ENCODE measurements at regions not wholly inside any gene's neighbourhood (a gene's known extent, or its start where the extent isn't known, plus 50 kb on each side); places are given as distances from the start of the nearest gene placed in this dataset.

DNA sequence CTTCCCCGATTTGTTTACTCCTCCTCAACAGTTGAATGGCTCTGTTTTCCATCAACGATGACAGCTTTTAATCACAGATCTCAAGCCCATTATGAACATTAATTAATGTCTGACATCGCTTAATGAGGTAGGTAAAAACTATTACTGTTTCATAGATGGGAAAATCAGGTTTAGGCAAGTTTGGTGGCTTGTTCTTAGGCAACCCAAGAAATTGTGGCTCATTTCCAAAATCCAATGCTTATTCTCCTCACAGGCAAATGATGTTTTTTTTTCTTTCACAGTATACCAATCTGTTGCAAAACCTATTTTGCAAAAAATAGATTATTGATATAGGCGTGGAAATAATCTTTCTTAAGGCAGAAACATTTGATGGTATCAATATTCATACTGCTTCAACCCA lies 70.8 kb upstream of the CHD1 start:
- TF ChIP-seq, protein P1, sequence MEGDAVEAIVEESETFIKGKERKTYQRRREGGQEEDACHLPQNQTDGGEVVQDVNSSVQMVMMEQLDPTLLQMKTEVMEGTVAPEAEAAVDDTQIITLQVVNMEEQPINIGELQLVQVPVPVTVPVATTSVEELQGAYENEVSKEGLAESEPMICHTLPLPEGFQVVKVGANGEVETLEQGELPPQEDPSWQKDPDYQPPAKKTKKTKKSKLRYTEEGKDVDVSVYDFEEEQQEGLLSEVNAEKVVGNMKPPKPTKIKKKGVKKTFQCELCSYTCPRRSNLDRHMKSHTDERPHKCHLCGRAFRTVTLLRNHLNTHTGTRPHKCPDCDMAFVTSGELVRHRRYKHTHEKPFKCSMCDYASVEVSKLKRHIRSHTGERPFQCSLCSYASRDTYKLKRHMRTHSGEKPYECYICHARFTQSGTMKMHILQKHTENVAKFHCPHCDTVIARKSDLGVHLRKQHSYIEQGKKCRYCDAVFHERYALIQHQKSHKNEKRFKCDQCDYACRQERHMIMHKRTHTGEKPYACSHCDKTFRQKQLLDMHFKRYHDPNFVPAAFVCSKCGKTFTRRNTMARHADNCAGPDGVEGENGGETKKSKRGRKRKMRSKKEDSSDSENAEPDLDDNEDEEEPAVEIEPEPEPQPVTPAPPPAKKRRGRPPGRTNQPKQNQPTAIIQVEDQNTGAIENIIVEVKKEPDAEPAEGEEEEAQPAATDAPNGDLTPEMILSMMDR (conservative IDR thresholded peaks at IDR 0.05; ENCODE audit: low read length) = no peak
- TF ChIP-seq EZH2phosphoT487 (IDR thresholded peaks at IDR 0.05; ENCODE audit: borderline replicate concordance, low read depth, low read length) = no peak
